Naive thymus-derived CD8-positive, alpha-beta T cell (primary cell): ENCODE measurements at regions not wholly inside any gene's neighbourhood (a gene's known extent, or its start where the extent isn't known, plus 50 kb on each side); places are given as distances from the start of the nearest gene placed in this dataset.

Experiments used
- ATAC-seq, 2 donors: fragments of 150-1000 bp; cut with Tn5 transposase in 1 of 2; sonication (Bioruptor Pico), chemical (Tn5 transposase) in 1 of 2; 1 replicate in 1 of 2; 2 replicates in 1 of 2; pipeline ENCODE4 v1.10.0; 2021; ENCODE audit warnings: mild to moderate bottlenecking in 2 of 2, moderate library complexity in 2 of 2
- POLR2A ChIA-PET: fragments of 350-600 bp; sonication (Branson Sonifier 250); formaldehyde crosslinking; loops from one replicate; lab custom pipeline; 2021; ENCODE audit warnings: antibody characterized with exemption; lab: Charles Lee
- DNase-seq, 10 donors: peaks; one replicate each; pipeline versions ENCODE4 v3.0.0 to v3.0.0-alpha.2; 2020 to 2022
- H3K27ac Mint-ChIP-seq, 10 donors: one replicate each; pipeline ENCODE4 v1.8.0; 2020 to 2022; ENCODE audit warnings: mild to moderate bottlenecking in 10 of 10, mixed read lengths in 10 of 10, moderate library complexity in 4 of 10, inconsistent platforms in 1 of 10
- H3K27me3 Mint-ChIP-seq, 5 donors: one replicate each; pipeline ENCODE4 v1.8.0; 2021 to 2022; ENCODE audit warnings: mixed read lengths in 5 of 5
- H3K36me3 Mint-ChIP-seq, 3 donors: one replicate each; pipeline ENCODE4 v1.8.0; 2020 to 2022; ENCODE audit warnings: mixed read lengths in 3 of 3, mild to moderate bottlenecking in 2 of 3, inconsistent platforms in 1 of 3
- H3K4me1 Mint-ChIP-seq, 4 donors: one replicate each; pipeline ENCODE4 v1.8.0; 2021 to 2022; ENCODE audit warnings: mixed read lengths in 4 of 4
- H3K4me3 Mint-ChIP-seq, 10 donors: one replicate each; pipeline ENCODE4 v1.8.0; 2020 to 2022; ENCODE audit warnings: mild to moderate bottlenecking in 10 of 10, mixed read lengths in 10 of 10, moderate library complexity in 6 of 10, inconsistent platforms in 1 of 10
- H3K9me3 Mint-ChIP-seq, 9 donors: one replicate each; pipeline ENCODE4 v1.8.0; 2020 to 2022; ENCODE audit warnings: mixed read lengths in 9 of 9, mild to moderate bottlenecking in 3 of 9, inconsistent platforms in 1 of 9, moderate library complexity in 1 of 9

DNA sequence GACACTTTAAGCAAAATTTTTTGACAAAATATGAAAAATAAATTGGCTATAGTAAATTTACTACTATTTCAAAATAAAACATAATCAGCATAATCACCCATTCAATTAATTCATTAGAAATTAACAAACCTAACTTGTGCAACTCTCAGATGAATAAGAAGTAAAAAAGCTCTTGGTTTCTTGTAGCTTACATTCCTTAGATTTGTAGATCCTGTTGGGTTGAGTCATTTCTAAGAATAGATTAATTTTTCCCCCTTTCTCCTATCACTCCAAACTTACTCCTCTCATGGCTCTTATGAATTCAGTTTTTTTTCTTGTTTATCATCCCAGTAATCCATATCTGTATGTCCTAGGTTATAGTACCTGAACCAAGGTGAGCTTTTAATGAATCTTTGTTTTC, 230.9 kb upstream of the LRIG3 start:
- POLR2A ChIA-PET, result no interaction called here
- Mint-ChIP-seq H3K27ac (no peak overlapping the region), H3K27me3 (peaks cover 0 to 2% (median 0%) of the 10 kb centered on the region in 5 donors), H3K9me3 (peaks cover 0 to 15% (median 3%) of the 10 kb centered on the region in 9 donors), H3K36me3 (no peaks in the 10 kb centered on the region), H3K4me1 (no peaks in the 10 kb centered on the region), H3K4me3 (no peak overlapping the region)
- ATAC-seq (no peak), DNase-seq (no peak)

DNA sequence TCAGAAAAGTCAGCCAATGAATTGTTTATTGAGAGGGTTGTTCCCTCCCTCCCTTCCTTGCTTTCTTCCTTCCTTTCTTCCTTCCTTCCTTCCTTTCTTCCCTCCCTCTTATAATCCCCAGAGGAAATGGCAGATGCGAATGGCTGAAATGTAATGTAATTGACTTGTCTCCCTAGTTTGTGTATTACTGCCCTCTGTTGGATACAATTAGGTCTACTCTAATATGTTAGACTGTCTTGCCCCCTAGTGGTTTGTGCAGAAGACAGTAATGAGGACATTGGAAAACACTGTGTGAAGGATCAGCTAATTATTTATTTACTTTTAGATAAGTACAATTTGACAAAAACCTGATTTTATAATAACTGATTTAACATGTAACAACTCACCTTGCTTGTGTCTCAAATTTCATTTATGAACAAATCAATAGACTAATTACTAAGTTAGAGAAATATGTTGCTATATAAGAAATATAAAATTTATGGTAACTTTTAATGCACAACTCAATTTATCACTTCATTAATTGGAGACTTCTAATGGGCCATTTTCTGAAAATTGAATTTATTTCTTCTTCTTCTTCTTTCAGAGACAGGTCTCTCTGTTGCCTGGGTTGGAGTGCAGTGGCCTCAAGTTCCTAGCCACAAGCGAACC, 229.8 kb upstream of the LRIG3 start:
- H3K9me3 Mint-ChIP-seq, result peaks cover 0 to 7% (median 0%) of the 10 kb centered on the region in 9 donors
- ATAC-seq (peak in 1 of 2 donors; percentile 39), DNase-seq (peak in 1 of 10 donors; percentile 26)
- no peaks in the 10 kb centered on the region for H3K36me3 Mint-ChIP-seq
- no peak overlapping the region for H3K4me3 Mint-ChIP-seq
- peaks cover 0 to 2% (median 0%) of the 10 kb centered on the region in 5 donors for H3K27me3 Mint-ChIP-seq
- POLR2A ChIA-PET, result no interaction called here
- peak overlapping the region in 1 of 10 donors; percentile 54 for H3K27ac Mint-ChIP-seq
- no peaks in the 10 kb centered on the region for H3K4me1 Mint-ChIP-seq

DNA sequence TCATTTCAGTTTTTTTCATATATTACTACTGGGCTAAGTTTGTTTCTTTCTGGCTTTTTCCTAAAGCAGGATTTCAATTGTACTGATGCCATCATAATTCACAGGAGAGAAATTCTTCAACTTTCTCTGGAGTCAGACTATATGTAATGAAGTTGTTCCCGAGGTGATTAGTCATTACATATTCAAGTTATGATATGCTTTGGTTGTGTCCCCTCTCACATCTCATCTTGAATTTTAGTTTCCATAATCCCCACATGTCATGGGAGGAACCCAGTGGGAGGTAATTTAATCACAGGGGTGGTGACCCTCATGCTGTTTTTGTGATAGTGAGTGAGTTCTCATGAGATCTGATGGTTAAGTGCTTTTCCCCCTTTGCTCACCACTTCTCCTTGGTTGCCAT, 227.5 kb upstream of the LRIG3 start:
- H3K9me3 Mint-ChIP-seq, result peaks cover 0 to 5% (median 0%) of the 10 kb centered on the region in 9 donors
- no peak overlapping the region for H3K27ac Mint-ChIP-seq
- no peaks in the 10 kb centered on the region for H3K4me1 Mint-ChIP-seq
- POLR2A ChIA-PET, result no interaction called here
- H3K4me3 Mint-ChIP-seq, result no peak overlapping the region
- ATAC-seq (no peak), DNase-seq (no peak)
- peaks cover 0 to 1% (median 0%) of the 10 kb centered on the region in 5 donors for H3K27me3 Mint-ChIP-seq
- H3K36me3 Mint-ChIP-seq, result no peaks in the 10 kb centered on the region

DNA sequence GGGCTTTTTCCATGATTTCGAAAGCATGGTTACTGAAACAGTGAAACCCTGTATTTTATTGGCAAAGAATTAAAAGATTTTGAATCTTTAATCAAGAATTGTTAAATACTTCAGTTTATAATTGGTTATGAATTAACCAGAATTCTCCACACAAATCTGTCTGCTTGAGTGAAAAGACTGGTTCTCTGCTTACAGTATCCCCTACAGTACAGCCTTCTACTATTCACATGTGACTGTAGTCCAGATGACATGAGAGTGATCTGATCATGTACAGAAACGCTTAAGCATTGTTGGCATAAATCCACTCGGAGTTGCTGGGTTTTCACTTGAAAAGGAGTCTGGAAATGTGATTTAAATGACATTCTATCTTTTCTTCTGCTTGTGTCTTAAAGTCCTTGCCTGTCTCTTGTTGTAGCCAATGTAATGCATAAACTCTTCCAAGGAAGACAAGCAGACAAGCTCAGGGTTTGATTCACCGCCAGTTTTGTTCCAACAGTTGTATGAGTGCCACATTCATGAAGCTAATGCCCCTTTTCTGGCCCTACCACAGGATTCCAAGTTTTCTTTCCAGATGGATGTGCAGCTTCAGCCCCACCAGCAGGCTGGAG, 222.0 kb upstream of the LRIG3 start:
- H3K36me3 Mint-ChIP-seq, result no peaks in the 10 kb centered on the region
- ATAC-seq (no peak), DNase-seq (no peak)
- no peaks in the 10 kb centered on the region for H3K9me3 Mint-ChIP-seq
- H3K27ac Mint-ChIP-seq, result no peak overlapping the region
- no peaks in the 10 kb centered on the region for H3K4me1 Mint-ChIP-seq
- peaks cover 0 to 1% (median 0%) of the 10 kb centered on the region in 5 donors for H3K27me3 Mint-ChIP-seq
- no peak overlapping the region for H3K4me3 Mint-ChIP-seq
- POLR2A ChIA-PET, result no interaction called here

DNA sequence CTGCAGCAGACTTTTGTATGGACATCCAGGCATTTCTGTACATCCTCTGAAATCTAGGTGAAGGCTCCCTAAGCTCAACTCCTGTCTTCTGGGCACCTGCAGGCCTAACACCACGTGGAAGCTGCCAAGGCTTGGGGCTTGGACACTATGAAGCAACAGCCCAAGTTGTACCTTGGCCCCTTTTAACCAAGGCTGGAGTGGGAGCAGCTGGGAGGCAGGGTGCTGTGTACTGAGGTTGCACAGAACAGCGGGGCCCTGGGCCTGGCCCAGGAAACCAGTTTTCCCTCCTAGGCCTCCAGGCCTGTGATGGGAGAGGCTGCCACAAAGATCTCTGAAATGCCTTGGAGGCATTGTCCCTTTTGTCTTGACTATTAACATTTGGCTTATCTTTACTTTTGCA, 214.4 kb upstream of the LRIG3 start:
- ATAC-seq, result no peak
- Mint-ChIP-seq H3K4me1 (no peaks in the 10 kb centered on the region), H3K36me3 (no peaks in the 10 kb centered on the region), H3K4me3 (no peak overlapping the region), H3K27ac (no peak overlapping the region), H3K27me3 (peaks cover 0 to 4% (median 0%) of the 10 kb centered on the region in 5 donors), H3K9me3 (peaks cover 0 to 3% (median 0%) of the 10 kb centered on the region in 9 donors)
- DNase-seq, result no peak
- POLR2A ChIA-PET, result no interaction called here

DNA sequence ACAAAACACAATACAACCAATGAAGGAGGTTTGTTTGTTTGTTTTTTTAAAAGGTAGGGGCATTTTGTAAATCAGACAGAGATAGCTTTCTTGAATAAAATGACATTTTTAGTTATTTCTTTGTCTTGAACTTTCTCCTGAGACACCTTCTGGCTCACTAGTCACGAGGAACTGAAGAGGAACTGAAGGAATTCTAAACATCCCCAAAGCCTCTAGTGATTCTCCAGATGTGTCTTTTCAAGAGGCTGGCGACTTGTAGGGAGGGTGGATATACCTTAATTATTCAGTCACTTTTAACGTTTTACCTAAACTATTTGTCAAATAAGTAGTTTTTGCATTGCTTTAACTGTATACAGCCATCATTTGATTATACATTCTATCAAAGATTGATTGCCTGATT, 211.2 kb upstream of the LRIG3 start:
- H3K4me3 Mint-ChIP-seq, result no peak overlapping the region
- no peak for ATAC-seq
- no peak for DNase-seq

DNA sequence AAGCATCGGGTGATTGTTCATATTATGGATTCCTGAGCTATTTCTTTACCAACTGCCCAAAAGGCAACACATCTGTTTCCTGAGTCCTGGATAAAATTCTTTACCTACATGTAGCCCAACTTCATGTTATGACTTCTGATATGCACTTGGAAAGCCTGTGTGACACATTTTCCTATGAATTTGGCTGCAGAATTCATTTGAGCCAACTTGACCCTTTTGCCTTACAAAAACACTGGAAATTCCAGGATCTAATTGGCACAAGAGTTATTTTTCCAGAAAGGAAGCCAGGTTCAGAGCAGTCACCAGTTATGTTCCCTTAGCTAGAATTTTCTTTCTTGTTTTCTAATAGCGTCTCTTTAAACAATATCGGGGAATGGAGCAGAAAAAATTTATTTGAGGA, 202.5 kb upstream of the LRIG3 start:
- no peaks in the 10 kb centered on the region for H3K4me1 Mint-ChIP-seq
- no peak for DNase-seq

More for the DNA sequence above, 211.2 kb upstream of the LRIG3 start:
- POLR2A ChIA-PET, result no interaction called here
- H3K9me3 Mint-ChIP-seq, result peaks cover 0 to 11% (median 2%) of the 10 kb centered on the region in 9 donors
- no peaks in the 10 kb centered on the region for H3K36me3 Mint-ChIP-seq
- H3K4me1 Mint-ChIP-seq, result no peaks in the 10 kb centered on the region
- peaks cover 0 to 5% (median 0%) of the 10 kb centered on the region in 5 donors for H3K27me3 Mint-ChIP-seq
- H3K27ac Mint-ChIP-seq, result no peak overlapping the region

DNA sequence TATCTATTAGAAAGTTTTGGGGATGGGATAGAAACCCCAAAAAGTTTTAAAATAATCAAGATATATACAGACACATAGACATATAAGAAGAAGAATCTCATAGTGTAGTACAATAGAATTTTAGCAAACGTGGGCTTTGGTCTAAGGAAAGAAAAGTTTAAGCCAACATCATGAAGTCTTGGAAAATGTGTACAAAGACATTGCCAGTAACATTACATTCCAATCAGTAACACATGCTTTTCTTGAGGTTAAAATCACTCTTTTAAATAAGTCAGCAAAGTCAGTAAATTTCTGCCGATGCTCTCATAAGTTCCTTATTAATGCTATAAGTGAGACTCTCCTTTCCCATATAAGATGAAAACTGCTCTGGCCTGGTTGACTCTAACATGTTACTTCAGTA, 201.1 kb upstream of the LRIG3 start:
- Mint-ChIP-seq H3K4me1 (no peaks in the 10 kb centered on the region), H3K36me3 (peaks cover 0 to 6% (median 0%) of the 10 kb centered on the region in 3 donors), H3K27me3 (peaks cover 0 to 9% (median 2%) of the 10 kb centered on the region in 5 donors), H3K27ac (no peak overlapping the region), H3K9me3 (peaks cover 0 to 19% (median 2%) of the 10 kb centered on the region in 9 donors), H3K4me3 (no peak overlapping the region)
- ATAC-seq (no peak), DNase-seq (no peak)
- POLR2A ChIA-PET, result no interaction called here

More for the DNA sequence above, 202.5 kb upstream of the LRIG3 start:
- POLR2A ChIA-PET, result no interaction called here
- H3K27me3 Mint-ChIP-seq, result peaks cover 0 to 9% (median 2%) of the 10 kb centered on the region in 5 donors
- ATAC-seq, result no peak
- no peak overlapping the region for H3K27ac Mint-ChIP-seq
- peaks cover 0 to 21% (median 2%) of the 10 kb centered on the region in 9 donors for H3K9me3 Mint-ChIP-seq
- H3K4me3 Mint-ChIP-seq, result no peak overlapping the region
- H3K36me3 Mint-ChIP-seq, result peaks cover 0 to 6% (median 0%) of the 10 kb centered on the region in 3 donors

DNA sequence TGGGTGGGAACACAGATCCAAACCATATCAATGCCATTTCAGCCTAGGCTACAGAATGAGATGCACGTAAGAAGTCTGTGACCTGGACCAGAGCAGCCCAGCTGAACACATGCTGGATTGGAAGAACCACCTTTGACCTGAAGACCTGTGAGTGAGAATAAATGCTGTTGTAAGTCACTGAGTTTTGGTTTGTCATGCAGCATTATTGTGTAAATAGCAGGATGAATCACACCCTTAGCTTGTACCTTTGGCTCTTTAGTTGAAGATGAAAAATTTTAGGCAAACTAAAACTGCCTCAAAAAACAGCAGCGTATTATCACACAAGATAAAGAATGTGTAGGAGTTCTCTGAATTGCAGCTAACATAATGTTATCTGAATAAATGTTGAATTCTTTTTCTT, 199.4 kb upstream of the LRIG3 start:
- POLR2A ChIA-PET, result no interaction called here
- Mint-ChIP-seq H3K4me3 (no peak overlapping the region), H3K4me1 (no peaks in the 10 kb centered on the region), H3K9me3 (peaks cover 0 to 7% (median 2%) of the 10 kb centered on the region in 9 donors), H3K36me3 (no peaks in the 10 kb centered on the region), H3K27me3 (peaks cover 0 to 9% (median 0%) of the 10 kb centered on the region in 5 donors), H3K27ac (no peak overlapping the region)
- no peak for DNase-seq
- no peak for ATAC-seq

DNA sequence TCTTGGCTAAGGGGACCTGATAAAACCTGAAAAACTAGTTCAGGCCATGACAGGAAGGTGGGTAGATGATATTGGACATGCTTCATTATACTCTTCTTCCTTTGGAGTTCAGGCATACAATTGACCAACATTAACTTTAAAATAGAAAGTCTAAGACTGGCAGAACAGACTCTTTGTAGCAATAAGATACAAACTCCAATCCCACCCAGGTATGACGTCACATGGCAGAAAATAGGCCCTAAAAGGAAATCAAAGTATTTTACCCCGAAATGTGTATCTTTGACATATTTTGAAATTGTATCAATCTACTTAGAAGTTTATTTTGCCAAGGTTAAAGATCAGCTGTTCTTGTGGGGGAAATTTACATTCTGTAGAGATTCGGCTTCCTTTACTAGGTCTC, 198.1 kb upstream of the LRIG3 start:
- no peak overlapping the region for H3K27ac Mint-ChIP-seq
- ATAC-seq, result no peak
- peaks cover 0 to 7% (median 0%) of the 10 kb centered on the region in 9 donors for H3K9me3 Mint-ChIP-seq
- H3K27me3 Mint-ChIP-seq, result peaks cover 0 to 9% (median 0%) of the 10 kb centered on the region in 5 donors
- no peak for DNase-seq
- H3K4me3 Mint-ChIP-seq, result no peak overlapping the region
- POLR2A ChIA-PET, result no interaction called here
- H3K4me1 Mint-ChIP-seq, result no peaks in the 10 kb centered on the region
- no peaks in the 10 kb centered on the region for H3K36me3 Mint-ChIP-seq

DNA sequence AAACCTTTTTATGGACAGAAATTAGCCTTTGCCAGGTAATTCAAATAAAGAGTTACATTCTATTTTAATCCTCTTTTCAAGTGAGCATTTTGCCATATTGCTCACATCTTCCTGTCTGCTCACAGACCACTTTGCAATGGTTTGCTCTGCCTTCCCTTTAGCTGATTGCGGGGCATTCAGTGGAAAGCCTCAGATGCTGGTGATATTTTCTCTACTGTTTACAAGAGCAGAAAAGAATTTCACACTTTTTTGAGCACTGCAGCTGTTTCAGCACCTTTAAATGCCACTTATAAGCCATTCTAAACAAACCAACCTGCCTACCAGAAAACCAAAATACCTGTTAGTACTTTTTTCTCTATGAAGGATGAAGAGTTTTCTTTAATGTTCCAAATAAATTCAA, 195.7 kb upstream of the LRIG3 start:
- DNase-seq (no peak), ATAC-seq (no peak)
- POLR2A ChIA-PET, result no interaction called here
- no peaks in the 10 kb centered on the region for H3K36me3 Mint-ChIP-seq
- peaks cover 0 to 7% (median 0%) of the 10 kb centered on the region in 9 donors for H3K9me3 Mint-ChIP-seq
- H3K4me3 Mint-ChIP-seq, result no peak overlapping the region
- H3K4me1 Mint-ChIP-seq, result no peaks in the 10 kb centered on the region
- H3K27me3 Mint-ChIP-seq, result peaks cover 0 to 9% (median 0%) of the 10 kb centered on the region in 5 donors
- H3K27ac Mint-ChIP-seq, result no peak overlapping the region

DNA sequence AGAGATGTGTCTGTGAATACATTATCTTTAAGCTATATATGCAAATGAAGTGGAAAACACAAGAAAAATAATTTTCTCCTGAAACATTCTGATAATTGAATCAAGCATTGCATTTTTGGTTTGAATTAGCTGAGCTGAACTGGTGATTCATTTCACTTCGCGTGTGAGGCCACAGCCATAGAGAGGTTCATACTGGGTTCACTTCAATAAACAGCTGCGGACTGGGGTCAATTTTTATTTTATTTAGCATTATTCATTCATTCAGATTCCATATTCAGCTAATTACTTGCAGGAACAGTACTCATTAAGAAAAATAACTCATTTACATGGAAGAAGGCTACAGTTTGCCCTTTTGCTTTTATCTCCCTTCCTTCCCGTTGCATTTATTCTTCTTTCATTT, 195.2 kb upstream of the LRIG3 start:
- Mint-ChIP-seq H3K4me3 (no peak overlapping the region), H3K36me3 (no peaks in the 10 kb centered on the region), H3K27ac (no peak overlapping the region), H3K4me1 (no peaks in the 10 kb centered on the region), H3K27me3 (peaks cover 0 to 7% (median 0%) of the 10 kb centered on the region in 5 donors), H3K9me3 (peaks cover 0 to 7% (median 0%) of the 10 kb centered on the region in 9 donors)
- POLR2A ChIA-PET, result no interaction called here
- ATAC-seq (no peak), DNase-seq (no peak)

DNA sequence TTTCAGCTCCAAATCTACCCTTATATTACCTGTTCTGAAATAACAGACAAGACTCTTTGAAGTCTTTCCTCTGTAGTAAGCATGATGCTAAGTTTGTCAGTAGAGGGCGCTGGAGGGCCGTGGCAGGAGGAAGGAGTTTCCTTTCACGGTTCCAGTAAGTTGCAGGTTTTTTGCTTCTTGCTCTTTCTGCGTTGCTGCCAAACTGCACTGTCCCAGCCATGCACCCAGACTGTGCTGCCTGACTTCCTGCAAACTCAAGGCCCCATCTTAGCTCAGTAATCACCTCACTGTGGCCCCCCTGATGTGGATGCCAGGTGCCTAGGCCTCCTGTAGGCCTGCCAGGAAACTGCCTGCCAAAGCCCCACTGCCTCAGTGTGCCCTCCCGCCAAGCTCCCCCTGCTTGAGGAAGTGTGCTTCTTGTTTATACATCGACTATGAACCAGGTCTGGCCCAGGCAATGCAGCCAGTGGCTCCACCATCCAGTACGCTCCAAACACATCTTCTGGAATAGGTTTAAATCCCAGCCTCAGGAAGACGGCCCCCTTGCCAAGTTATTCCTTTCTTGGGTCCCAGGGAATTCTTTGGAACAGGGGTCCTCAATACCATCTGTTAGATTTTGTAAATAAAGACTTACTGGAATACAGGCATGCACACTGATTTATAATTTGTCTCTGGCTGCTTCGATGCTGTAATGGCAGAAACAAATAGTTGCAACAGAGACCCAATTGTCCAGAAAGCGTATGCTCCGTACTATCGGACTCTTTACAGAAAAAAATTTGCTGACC, 193.7 kb upstream of the LRIG3 start:
- Mint-ChIP-seq H3K36me3 (no peaks in the 10 kb centered on the region), H3K27me3 (peaks cover 0 to 2% (median 0%) of the 10 kb centered on the region in 5 donors), H3K9me3 (peaks cover 0 to 7% (median 0%) of the 10 kb centered on the region in 9 donors), H3K4me3 (no peak overlapping the region), H3K4me1 (no peaks in the 10 kb centered on the region), H3K27ac (peak overlapping the region in 1 of 10 donors; percentile 20)
- POLR2A ChIA-PET, result no interaction called here
- DNase-seq (peak in 2 of 10 donors; percentile 3 to 14), ATAC-seq (no peak)
